ENCODE measurements at regions not wholly inside any gene's neighbourhood (a gene's known extent, or its start where the extent isn't known, plus 50 kb on each side); places are given as distances from the start of the nearest gene placed in this dataset.

GRCh38 chr4:43853565-43854264 is 594.9 kb downstream of the KCTD8 start:
- Histone ChIP-seq H2AFZ (peak overlapping the region; percentile 39; the same call in 1 of the 2 replicates), H3K79me2 (replicated peaks; ENCODE audit: insufficient read depth) (no peaks in the 10 kb centered on the region), H3K27ac (ENCODE audit: low read depth) (no peak overlapping the region), H3K4me2 (no peak overlapping the region), H4K20me1 (replicated peaks; ENCODE audit: insufficient read depth) (no peaks in the 10 kb centered on the region), H3K4me1 (ENCODE audit: insufficient read depth) (peaks cover 3% of the 10 kb centered on the region), H3K36me3 (ENCODE audit: insufficient read depth) (no peaks in the 10 kb centered on the region), H3K4me3 (no peak overlapping the region), H3F3A (replicated peaks; ENCODE audit: low read depth) (no peaks in the 10 kb centered on the region), H3K27me3 (ENCODE audit: insufficient read depth) (no peaks in the 10 kb centered on the region), H3K9me2 (ENCODE audit: insufficient read depth) (no peaks in the 10 kb centered on the region)
- TF ChIP-seq REST (IDR thresholded peaks at IDR 0.05; ENCODE audit: unreplicated experiment) (no peak), ZNF331 (CRISPR knock-in tag; IDR thresholded peaks at IDR 0.05; ENCODE audit: low read depth) (no peak), ETS1 (IDR thresholded peaks at IDR 0.05) (no peak), NANOG (IDR thresholded peaks at IDR 0.05; ENCODE audit: borderline replicate concordance) (no peak), POLR2AphosphoS5 (IDR thresholded peaks at IDR 0.05; ENCODE audit: low read depth) (no peak), CREB1 (CRISPR knock-in tag; IDR thresholded peaks at IDR 0.05; ENCODE audit: low read depth) (no peak), STAT1 (IDR thresholded peaks at IDR 0.05; ENCODE audit: unreplicated experiment) (no peak), CTCF (conservative IDR thresholded peaks at IDR 0.05; ENCODE audit: low read depth in 2 of 2) (no peak), JUNB (IDR thresholded peaks at IDR 0.05; ENCODE audit: unreplicated experiment) (no peak), ZNF462 (CRISPR knock-in tag; IDR thresholded peaks at IDR 0.05) (no peak), ZNF114 (CRISPR knock-in tag; IDR thresholded peaks at IDR 0.05) (no peak), EZH2phosphoT487 (IDR thresholded peaks at IDR 0.05; ENCODE audit: unreplicated experiment) (no peak), EZH2 (IDR thresholded peaks at IDR 0.05; ENCODE audit: low read depth, unreplicated experiment) (no peak)
- no peak overlapping the region for H3K27ac Mint-ChIP-seq
- peaks cover 12% of the 10 kb centered on the region; the same call in 2 of the 3 replicates for H3K4me1 Mint-ChIP-seq
- H3K36me3 Mint-ChIP-seq (ENCODE audit: low read depth): 0 out of 3 replicates have a peak, but pooled peaks cover 10% of the 10 kb centered on the region
- ATAC-seq (no peak), DNase-seq (ENCODE audit: low spot score) (no peak)
- no peaks in the 10 kb centered on the region for H3K27me3 Mint-ChIP-seq (ENCODE audit: insufficient read depth, low read depth, poor library complexity)
- peaks cover 10% of the 10 kb centered on the region; the same call in 2 of the 3 replicates for H3K9me3 Mint-ChIP-seq
- H3K4me3 Mint-ChIP-seq: no peak overlapping the region

Data from GM23338 (cell line).